H9 (cell line): ENCODE measurements at regions not wholly inside any gene's neighbourhood (a gene's known extent, or its start where the extent isn't known, plus 50 kb on each side); places are given as distances from the start of the nearest gene placed in this dataset.

Experiments
- DNase-seq: peaks from one replicate; pipeline ENCODE4 v3.0.0-alpha.2; 2017
- H2AFZ ChIP-seq: one replicate; pipeline ENCODE4 v1.6.1; 2013; ENCODE audit warnings: mild to moderate bottlenecking, low read length, control low read depth, moderate library complexity
- H2AK5ac ChIP-seq: 2 replicates; pipeline ENCODE4 v1.6.1; 2013; ENCODE audit warnings: low read length, control low read depth, mixed read lengths; ENCODE audit not compliant: insufficient read length
- H2BK120ac ChIP-seq: one replicate; pipeline ENCODE4 v1.6.1; 2013; ENCODE audit warnings: low read depth, mild to moderate bottlenecking, low read length, control low read depth, inconsistent platforms; ENCODE audit not compliant: poor library complexity, severe bottlenecking
- H2BK12ac ChIP-seq: 2 replicates; pipeline ENCODE4 v1.6.1; 2013; ENCODE audit warnings: low read length, control low read depth, mixed read lengths, low read depth; ENCODE audit not compliant: insufficient read length
- H2BK15ac ChIP-seq: 2 replicates; pipeline ENCODE4 v1.6.1; 2013; ENCODE audit warnings: low read depth, low read length, control low read depth
- H2BK20ac ChIP-seq: one replicate; pipeline ENCODE4 v1.6.1; 2013; ENCODE audit warnings: low read depth, mild to moderate bottlenecking, low read length, control low read depth, inconsistent platforms; ENCODE audit not compliant: poor library complexity, severe bottlenecking
- H2BK5ac ChIP-seq: 2 replicates; pipeline ENCODE4 v1.6.1; 2013; ENCODE audit warnings: low read length, control low read depth, mixed read lengths; ENCODE audit not compliant: insufficient read length
- H3K14ac ChIP-seq: 2 replicates; pipeline ENCODE4 v1.6.1; 2013; ENCODE audit warnings: low read length, control low read depth; ENCODE audit not compliant: insufficient read depth
- H3K18ac ChIP-seq: 2 replicates; pipeline ENCODE4 v1.6.1; 2013; ENCODE audit warnings: low read depth, mild to moderate bottlenecking, mixed read lengths, low read length, control low read depth; ENCODE audit not compliant: insufficient read length
- H3K23ac ChIP-seq: 2 replicates; pipeline ENCODE4 v1.6.1; 2013; ENCODE audit warnings: low read length, control low read depth, mixed read lengths, low read depth; ENCODE audit not compliant: insufficient read length
- H3K23me2 ChIP-seq: 2 replicates; pipeline ENCODE4 v1.6.1; 2013; ENCODE audit warnings: low read depth, mild to moderate bottlenecking, mixed read lengths, low read length, control low read depth; ENCODE audit not compliant: insufficient read length, poor library complexity, severe bottlenecking
- H3K27ac ChIP-seq: 2 replicates; pipeline ENCODE4 v1.5.1; 2013; ENCODE audit warnings: low read length, control low read depth, mixed read lengths, low read depth; ENCODE audit not compliant: insufficient read length
- H3K27me3 ChIP-seq: 2 replicates; pipeline ENCODE4 v1.6.1; 2013; ENCODE audit warnings: low read length, control low read depth, inconsistent platforms; ENCODE audit not compliant: insufficient read depth
- H3K4ac ChIP-seq: 2 replicates; pipeline ENCODE4 v1.6.1; 2013; ENCODE audit warnings: low read depth, mild to moderate bottlenecking, control low read depth, inconsistent platforms, low read length, moderate library complexity
- H3K4me1 ChIP-seq: 2 replicates; pipeline ENCODE4 v1.6.1; 2013; ENCODE audit warnings: low read length, control low read depth, inconsistent platforms; ENCODE audit not compliant: insufficient read depth
- H3K4me2 ChIP-seq: 2 replicates; pipeline ENCODE4 v1.6.1; 2013; ENCODE audit warnings: low read length, control low read depth, mixed read lengths; ENCODE audit not compliant: insufficient read length, insufficient read depth
- H3K56ac ChIP-seq: 2 replicates; pipeline ENCODE4 v1.6.1; 2013; ENCODE audit warnings: low read depth, mild to moderate bottlenecking, mixed read lengths, low read length, control low read depth; ENCODE audit not compliant: insufficient read length
- H3K79me1 ChIP-seq: 2 replicates; pipeline ENCODE4 v1.6.1; 2013; ENCODE audit warnings: low read depth, mild to moderate bottlenecking, moderate library complexity, low read length, control low read depth, inconsistent platforms; ENCODE audit not compliant: insufficient read depth, poor library complexity, severe bottlenecking
- H3K79me2 ChIP-seq: 2 replicates; pipeline ENCODE4 v1.6.1; 2013; ENCODE audit warnings: low read length, control low read depth, inconsistent platforms; ENCODE audit not compliant: insufficient read depth
- H3K9ac ChIP-seq: 2 replicates; pipeline ENCODE4 v1.6.1; 2013; ENCODE audit warnings: low read length, control low read depth, mixed read lengths; ENCODE audit not compliant: insufficient read length; ENCODE audit errors: extremely low read depth
- H3K9me3 ChIP-seq: one replicate; pipeline ENCODE4 v1.6.1; 2013; ENCODE audit warnings: low read depth, low read length, inconsistent platforms; ENCODE audit not compliant: control insufficient read depth
- H3T11ph ChIP-seq: one replicate; pipeline ENCODE4 v1.6.1; 2013; ENCODE audit warnings: mild to moderate bottlenecking, low read length, control low read depth, inconsistent platforms
- H4K20me1 ChIP-seq: one replicate; pipeline ENCODE4 v1.6.1; 2013; ENCODE audit not compliant: control insufficient read depth, insufficient read length, insufficient read depth
- H4K5ac ChIP-seq: 2 replicates; pipeline ENCODE4 v1.6.1; 2013; ENCODE audit warnings: low read depth, mild to moderate bottlenecking, mixed read lengths, low read length, control low read depth; ENCODE audit not compliant: insufficient read length
- H4K8ac ChIP-seq: replicated peaks from 2 replicates; pipeline ENCODE4 v1.6.1; 2013; ENCODE audit warnings: low read length, control low read depth, mixed read lengths, low read depth; ENCODE audit not compliant: insufficient read length
- H4K91ac ChIP-seq: 2 replicates; pipeline ENCODE4 v1.6.1; 2013; ENCODE audit warnings: low read depth, mild to moderate bottlenecking, moderate library complexity, mixed read lengths, low read length, control low read depth; ENCODE audit not compliant: insufficient read length
- H3K27ac Mint-ChIP-seq, 3 experiments: 2 replicates in 2 of 3; 3 replicates in 1 of 3; pipeline ENCODE4 v1.8.0; 2020 to 2021; ENCODE audit warnings: mixed read lengths in 3 of 3, mild to moderate bottlenecking in 1 of 3, moderate library complexity in 1 of 3
- H3K27me3 Mint-ChIP-seq: 2 replicates; pipeline ENCODE4 v1.8.0; 2021; ENCODE audit warnings: low read depth, mild to moderate bottlenecking, moderate library complexity, mixed read lengths
- H3K36me3 Mint-ChIP-seq, 3 experiments: 2 replicates in 2 of 3; 3 replicates in 1 of 3; pipeline ENCODE4 v1.8.0; 2020 to 2021; ENCODE audit warnings: low read depth in 3 of 3, mixed read lengths in 3 of 3; ENCODE audit not compliant: insufficient read depth in 1 of 3
- H3K4me1 Mint-ChIP-seq, 2 experiments: 2 replicates each; pipeline ENCODE4 v1.8.0; 2020; ENCODE audit warnings: mixed read lengths in 2 of 2
- H3K4me3 Mint-ChIP-seq, 2 experiments: 2 replicates in 1 of 2; 3 replicates in 1 of 2; pipeline ENCODE4 v1.8.0; 2020 to 2021; ENCODE audit warnings: mild to moderate bottlenecking in 2 of 2, mixed read lengths in 2 of 2, moderate library complexity in 1 of 2
- H3K9me3 Mint-ChIP-seq, 2 experiments: 2 replicates in 1 of 2; 3 replicates in 1 of 2; pipeline ENCODE4 v1.8.0; 2020; ENCODE audit warnings: mild to moderate bottlenecking in 2 of 2, mixed read lengths in 2 of 2, moderate library complexity in 1 of 2
- WGBS: extraction: QIAGEN DNeasy Blood & Tissue Kit; methylation state at CpG from one replicate; pipeline ENCODE4 v1.1.7; 2013; ENCODE audit warnings: missing lambda C conversion rate, low lambda C conversion rate, mixed read lengths; ENCODE audit not compliant: insufficient read length; ENCODE audit errors: extremely low coverage; 5-methylcytosine and 5-hydroxymethylcytosine counted together
- TF ChIP-seq, protein P1 (sequence below): fragments of 200-600 bp; sonication (generic); conservative IDR thresholded peaks from 3 replicates; pipeline ENCODE4 v1.8.0; 2021; ENCODE audit warnings: antibody characterized with exemption, mild to moderate bottlenecking

DNA sequence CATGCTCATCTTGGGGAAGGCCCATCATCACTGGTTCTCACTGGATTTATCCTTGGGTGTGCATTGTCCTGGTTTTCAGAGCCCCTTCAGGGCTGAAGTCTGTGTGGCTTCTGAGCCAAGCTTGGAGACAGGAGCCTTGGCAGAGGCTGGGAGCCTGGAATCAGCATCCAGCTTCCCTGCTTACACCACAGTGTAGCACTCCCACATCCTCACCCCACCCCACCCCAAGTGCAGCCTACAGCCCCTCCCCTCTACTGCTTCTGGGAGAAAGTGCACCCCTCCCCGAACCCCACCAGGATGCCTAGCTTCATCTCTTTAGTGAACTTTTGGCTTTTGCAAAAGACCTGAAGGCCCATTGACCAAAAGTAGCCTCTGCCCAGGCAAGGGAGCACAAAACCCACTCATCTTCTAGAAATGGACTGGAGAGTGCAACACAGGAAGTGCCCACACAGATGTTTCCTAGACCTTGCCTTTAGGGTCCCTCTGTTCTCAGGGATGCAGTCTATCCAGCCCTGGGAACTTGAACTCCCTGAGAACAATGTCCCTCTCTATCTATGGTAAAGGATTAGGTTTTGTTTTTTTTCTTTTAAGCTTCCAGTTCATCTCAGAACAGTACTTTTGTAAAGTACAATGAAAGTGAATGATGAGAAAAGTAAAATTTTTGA, 189.7 kb downstream of the PALM2AKAP2 start:
- no peak for DNase-seq
- H3T11ph ChIP-seq = no peak overlapping the region
- Mint-ChIP-seq H3K4me3 (no peak overlapping the region), H3K36me3 (no peaks in the 10 kb centered on the region), H3K9me3 (no peaks in the 10 kb centered on the region), H3K4me1 (peaks cover 2 to 6% of the 10 kb centered on the region in 2 experiments; a peak in 3 of 4 replicates), H3K27ac (no peak overlapping the region; a peak in 1 of 7 replicates), H3K27me3 (no peaks in the 10 kb centered on the region; the same call in 1 of the 2 replicates)
- no peak overlapping the region for H2BK15ac ChIP-seq
- H3K27me3 ChIP-seq = no peaks in the 10 kb centered on the region
- no peak overlapping the region for H2AK5ac ChIP-seq
- H3K27ac ChIP-seq = no peak overlapping the region
- H3K79me2 ChIP-seq = no peaks in the 10 kb centered on the region
- H3K4me2 ChIP-seq = no peak overlapping the region
- no peak overlapping the region for H4K8ac ChIP-seq
- no peak overlapping the region for H3K23ac ChIP-seq
- no peak overlapping the region for H3K14ac ChIP-seq
- no peaks in the 10 kb centered on the region for H3K9me3 ChIP-seq
- no peaks in the 10 kb centered on the region for H3K79me1 ChIP-seq
- H2BK5ac ChIP-seq = no peak overlapping the region
- TF ChIP-seq, protein P1, sequence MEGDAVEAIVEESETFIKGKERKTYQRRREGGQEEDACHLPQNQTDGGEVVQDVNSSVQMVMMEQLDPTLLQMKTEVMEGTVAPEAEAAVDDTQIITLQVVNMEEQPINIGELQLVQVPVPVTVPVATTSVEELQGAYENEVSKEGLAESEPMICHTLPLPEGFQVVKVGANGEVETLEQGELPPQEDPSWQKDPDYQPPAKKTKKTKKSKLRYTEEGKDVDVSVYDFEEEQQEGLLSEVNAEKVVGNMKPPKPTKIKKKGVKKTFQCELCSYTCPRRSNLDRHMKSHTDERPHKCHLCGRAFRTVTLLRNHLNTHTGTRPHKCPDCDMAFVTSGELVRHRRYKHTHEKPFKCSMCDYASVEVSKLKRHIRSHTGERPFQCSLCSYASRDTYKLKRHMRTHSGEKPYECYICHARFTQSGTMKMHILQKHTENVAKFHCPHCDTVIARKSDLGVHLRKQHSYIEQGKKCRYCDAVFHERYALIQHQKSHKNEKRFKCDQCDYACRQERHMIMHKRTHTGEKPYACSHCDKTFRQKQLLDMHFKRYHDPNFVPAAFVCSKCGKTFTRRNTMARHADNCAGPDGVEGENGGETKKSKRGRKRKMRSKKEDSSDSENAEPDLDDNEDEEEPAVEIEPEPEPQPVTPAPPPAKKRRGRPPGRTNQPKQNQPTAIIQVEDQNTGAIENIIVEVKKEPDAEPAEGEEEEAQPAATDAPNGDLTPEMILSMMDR = no peak
- H3K18ac ChIP-seq = no peak overlapping the region
- H3K4me1 ChIP-seq = no peaks in the 10 kb centered on the region
- H3K4ac ChIP-seq = no peak overlapping the region
- H3K23me2 ChIP-seq = no peaks in the 10 kb centered on the region
- H3K9ac ChIP-seq = no peak overlapping the region
- H4K20me1 ChIP-seq = no peaks in the 10 kb centered on the region
- H3K56ac ChIP-seq = no peak overlapping the region
- WGBS = no CpG with 5 or more reads among the region's 1 CpG
- no peak overlapping the region for H4K91ac ChIP-seq
- no peak overlapping the region for H4K5ac ChIP-seq
- no peak overlapping the region for H2BK20ac ChIP-seq
- no peak overlapping the region for H2BK12ac ChIP-seq
- H2AFZ ChIP-seq = no peak overlapping the region
- H2BK120ac ChIP-seq = no peak overlapping the region
